Femur (tissue), 1 donor: ENCODE measurements at regions not wholly inside any gene's neighbourhood (a gene's known extent, or its start where the extent isn't known, plus 50 kb on each side); places are given as distances from the start of the nearest gene placed in this dataset.
"Not testable (repeated sequence)": the region's sequence is repeated elsewhere in the genome, so short reads cannot be mapped to it uniquely, and the experiment has no call there.

Experiments
- DNase-seq: peaks from one replicate; pipeline ENCODE4 v3.0.0-alpha.2; 2017

GRCh38 chr12:84018556-84019179, 893.9 kb downstream of the SLC6A15 start:
- DNase-seq: not testable (repeated sequence)

DNA sequence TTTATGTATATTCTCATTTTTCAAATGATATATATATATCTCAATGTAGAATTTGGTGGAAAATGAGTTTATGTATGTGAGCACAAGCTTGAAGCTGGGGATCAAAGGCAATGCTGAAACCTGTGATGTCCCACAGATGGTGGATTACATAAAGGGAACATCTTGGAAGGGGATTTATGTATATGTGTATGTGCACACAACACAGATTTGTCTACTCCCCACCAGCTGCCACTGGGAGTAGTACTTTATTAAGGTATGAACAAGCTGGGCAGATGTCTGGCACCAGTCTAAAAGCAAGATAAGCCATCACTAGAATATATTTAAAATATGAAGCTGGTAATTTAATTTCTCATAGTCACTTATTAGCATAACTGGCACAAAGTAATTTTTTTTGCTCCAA, 895.6 kb downstream of the SLC6A15 start:
- DNase-seq: no peak

DNA sequence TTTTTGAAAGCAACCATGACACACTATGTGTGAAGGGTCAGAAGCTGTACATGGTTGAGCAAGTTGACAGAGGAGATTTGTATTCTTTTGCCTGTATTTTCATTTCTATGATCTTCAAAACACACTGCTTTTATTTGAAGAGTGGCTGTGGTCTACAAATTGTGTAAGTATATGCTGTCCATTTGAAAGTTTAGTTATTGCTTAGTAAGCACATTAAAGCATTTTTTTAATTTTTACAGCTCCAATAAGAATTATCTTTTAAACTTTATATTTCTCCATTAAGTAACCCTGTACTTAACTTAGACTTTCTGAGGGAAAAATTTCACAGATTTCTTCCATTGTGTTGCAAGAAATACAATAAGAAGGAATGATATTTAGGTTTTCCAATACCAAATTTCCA, 915.2 kb downstream of the SLC6A15 start:
- DNase-seq: no peak

GRCh38 chr12:83996671-83997070, 915.9 kb downstream of the SLC6A15 start:
- no peak for DNase-seq

DNA sequence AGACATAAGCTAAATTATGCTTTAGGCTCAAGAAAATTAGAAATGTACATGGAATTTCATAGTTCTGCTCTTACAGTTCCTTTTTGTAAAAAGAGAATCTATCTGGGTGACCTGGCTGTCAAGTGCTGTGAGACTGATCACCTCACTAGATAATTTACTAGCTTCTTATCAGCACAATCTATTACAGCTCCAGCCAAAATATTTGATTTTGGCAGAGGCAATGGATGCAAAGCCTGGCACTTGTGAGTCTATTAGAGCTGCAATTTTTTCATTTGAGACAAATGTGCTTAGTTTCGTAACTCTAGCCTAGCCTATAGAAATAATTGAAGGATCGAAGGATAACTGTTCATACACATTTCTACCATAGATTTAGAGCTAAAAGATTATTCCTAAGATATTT, 927.5 kb downstream of the SLC6A15 start:
- DNase-seq: no peak

GRCh38 chr12:83980398-83980797, 932.2 kb downstream of the SLC6A15 start:
- no peak for DNase-seq

- no peak for DNase-seq
Observed at GRCh38 chr12:83979785-83980184, 932.8 kb downstream of the SLC6A15 start.

DNA sequence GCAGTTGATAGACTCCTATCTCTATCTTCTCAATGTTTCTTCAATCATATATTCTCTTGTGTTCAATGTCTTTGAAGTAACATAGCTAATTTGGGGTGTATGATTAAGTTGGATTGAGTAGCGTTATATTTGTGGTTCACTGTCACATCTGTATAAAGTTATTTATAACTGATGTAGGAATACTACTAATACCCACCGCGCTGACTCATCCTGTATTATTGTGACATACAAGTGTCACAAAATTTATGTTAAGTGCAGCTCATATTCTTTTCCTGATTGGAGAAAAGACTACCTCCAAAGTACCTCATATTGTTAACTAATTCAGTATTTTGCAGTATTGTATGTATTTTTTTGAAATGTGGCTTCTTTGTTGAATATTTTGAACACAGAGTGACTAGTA, 940.8 kb downstream of the SLC6A15 start:
- no peak for DNase-seq

DNA sequence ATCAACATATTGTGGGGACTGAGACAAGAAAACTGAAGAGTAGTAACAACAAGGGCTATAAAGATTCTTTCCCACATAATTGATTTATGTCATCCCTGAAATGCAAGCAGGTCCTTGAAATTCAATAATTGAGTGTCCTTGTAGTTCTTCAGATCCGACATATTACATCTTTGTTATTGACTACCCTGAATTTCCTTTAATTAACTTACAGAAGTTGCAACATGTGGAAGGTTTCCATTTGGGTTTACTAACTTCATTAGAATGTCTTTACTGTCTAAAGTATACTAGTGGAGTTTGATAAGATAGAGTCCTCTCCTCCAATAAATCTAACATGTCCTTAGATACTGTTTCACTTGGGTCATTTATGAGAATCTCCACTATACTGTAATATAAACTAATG, 951.8 kb downstream of the SLC6A15 start:
- DNase-seq: no peak

DNA sequence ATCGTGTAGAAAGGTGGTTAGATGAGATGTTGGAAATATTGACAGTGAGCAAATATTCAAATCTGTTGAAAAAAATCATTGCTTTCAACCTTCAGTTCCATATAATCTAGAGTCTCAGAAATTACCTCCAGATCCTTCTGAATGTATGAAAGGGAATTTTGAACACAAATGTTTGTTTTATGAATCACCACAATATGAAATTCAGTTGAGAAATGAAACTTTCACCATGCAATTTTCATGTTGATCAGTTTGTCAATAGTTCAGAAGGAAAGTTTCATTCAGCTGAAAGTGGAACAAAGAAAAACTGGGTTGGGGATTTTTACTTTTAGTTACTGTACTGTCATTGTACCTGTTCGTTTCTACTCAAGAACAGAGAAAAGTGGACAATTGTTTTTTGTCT, 953.6 kb downstream of the SLC6A15 start:
- no peak for DNase-seq

GRCh38 chr12:83954956-83955601, 957.5 kb downstream of the SLC6A15 start:
- no peak for DNase-seq

- DNase-seq: no peak
Observed at GRCh38 chr12:83954071-83954789, 958.4 kb downstream of the SLC6A15 start.

DNA sequence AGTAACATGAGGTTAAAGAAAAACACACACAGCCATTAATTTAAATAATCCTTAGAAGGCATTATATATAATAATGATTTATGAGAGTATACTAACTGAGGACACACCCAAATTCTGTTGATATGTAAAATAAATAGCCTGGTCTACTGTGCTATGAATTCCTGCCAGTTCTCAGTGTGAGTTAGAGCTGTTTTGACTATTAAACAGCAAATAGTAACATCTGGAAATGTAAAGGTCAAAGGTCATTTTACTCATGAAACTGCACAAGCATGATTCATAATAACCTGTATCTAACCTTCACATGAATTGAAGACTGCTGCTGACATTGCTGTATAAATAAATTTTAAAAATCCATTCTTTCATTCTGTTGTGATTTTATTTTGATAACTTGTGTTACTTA, 966.7 kb downstream of the SLC6A15 start:
- DNase-seq: no peak

DNA sequence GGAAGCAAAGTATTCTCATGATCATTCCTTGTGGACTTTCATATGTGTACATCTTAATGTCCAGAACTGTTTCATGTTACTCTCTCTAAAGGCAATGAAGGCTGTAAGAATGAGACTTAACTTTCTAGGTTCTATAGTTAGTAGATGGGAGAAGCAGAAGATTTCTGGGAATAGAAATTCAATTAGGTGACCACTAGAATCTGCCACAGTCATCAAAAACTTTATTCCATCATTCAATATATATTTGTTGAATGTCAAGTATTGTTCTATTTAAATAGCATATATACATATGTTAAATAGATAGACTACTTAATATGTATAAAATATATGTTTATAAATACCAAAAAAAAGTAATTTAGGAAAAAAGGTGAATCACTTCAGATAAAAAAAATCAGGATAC, 972.9 kb downstream of the SLC6A15 start:
- DNase-seq: no peak

DNA sequence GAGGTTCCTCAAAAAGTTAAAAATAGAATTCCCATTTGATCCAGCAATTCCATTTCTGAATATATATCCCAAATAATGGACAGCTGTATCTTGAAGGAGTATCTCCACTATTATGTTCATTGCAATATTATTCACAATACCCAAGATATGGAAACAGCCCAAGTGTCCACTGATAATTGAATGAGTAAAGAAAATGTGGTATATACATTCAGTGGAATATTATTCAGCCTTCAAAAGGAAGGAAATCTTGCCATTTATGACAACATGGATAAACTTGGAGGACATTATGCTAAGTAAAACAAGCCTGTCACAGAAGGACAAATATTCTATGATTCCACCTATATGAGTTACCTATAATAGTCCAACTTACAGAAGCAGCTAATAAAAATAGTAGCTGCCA, 979.0 kb downstream of the SLC6A15 start:
- DNase-seq: no peak

DNA sequence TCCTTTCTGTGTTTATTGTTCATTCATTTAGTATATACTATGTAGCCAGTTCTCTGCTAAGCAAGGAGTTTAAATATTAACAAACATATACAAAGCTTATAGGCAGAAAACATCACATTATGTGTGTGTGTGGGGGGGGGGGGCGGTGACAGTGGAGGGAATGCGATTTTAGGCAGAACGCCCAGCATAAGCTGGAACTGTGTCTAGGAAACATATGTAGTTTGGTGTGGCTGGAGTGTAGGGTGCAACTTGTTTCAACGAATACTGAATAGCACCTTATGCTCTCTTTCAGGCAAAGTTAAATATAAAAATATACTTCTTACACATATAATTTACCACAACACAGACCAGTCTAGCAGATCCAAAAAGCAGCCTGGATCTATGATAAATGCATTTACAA, 980.6 kb downstream of the SLC6A15 start:
- DNase-seq: no peak

GRCh38 chr12:83931451-83931850, 981.1 kb downstream of the SLC6A15 start:
- DNase-seq: no peak

DNA sequence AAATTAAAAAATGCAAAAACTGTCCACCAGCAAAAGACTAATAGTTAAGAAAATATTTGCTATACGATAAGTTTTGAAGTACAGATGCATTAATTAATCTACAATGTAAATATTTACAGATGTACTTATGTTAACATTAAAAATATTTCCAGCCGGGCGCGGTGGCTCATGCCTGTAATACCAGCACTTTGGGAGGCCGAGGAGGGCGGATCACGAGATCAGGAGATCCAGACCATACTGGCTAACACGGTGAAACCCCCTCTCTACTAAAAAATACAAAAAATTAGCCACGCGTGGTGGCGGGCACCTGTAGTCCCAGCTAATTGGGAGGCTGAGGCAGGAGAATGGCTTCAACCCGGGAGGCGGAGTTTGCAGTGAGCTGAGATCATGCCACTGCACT, 982.8 kb downstream of the SLC6A15 start:
- not testable (repeated sequence) for DNase-seq

- no peak for DNase-seq
Observed at GRCh38 chr12:83920821-83921547, 991.6 kb downstream of the SLC6A15 start.

DNA sequence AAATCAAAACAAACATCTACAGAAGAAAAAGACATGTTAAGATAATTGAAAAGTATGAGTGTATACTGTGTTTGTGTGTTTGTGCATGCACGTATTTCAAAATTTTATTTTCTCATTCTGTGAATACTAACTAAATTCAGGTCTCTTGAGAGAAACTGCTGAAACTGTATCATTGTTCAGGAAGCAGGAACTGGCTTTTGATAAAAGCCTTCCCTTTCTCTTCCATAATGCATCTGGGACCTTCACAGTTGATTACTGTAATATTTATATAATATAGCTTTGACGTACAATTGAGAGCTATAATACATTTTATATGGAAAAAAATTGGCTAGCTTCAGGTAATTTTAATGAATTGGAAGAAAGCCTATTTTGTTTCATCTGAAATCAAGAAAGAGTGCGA, 993.5 kb downstream of the SLC6A15 start:
- no peak for DNase-seq

- no peak for DNase-seq
Observed at GRCh38 chr12:83904175-83904574, 1008.4 kb downstream of the SLC6A15 start.

GRCh38 chr12:83896416-83896815, 1016.2 kb downstream of the SLC6A15 start:
- DNase-seq: no peak

DNA sequence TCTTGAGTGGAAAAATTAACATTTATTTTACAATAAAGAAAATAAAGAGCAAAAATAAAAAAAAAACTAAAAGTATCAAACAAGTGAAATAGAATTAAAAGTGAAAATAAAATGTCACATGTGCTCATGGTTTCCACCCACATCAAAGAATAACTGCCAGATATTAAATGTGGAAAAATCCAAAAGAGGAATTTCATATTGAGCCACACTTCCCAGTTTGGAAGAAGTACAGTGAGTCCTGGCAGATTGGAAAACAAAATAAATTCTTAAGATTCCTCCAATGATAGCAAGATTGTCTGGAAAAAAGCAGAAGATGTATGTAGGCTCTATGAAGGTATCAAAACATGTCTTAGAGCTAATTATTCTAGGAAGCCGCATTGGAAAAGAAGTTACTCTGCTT, 1019.5 kb downstream of the SLC6A15 start:
- DNase-seq: no peak

- no peak for DNase-seq
Observed at GRCh38 chr12:83889745-83890144, 1022.9 kb downstream of the SLC6A15 start.
